GM21737 (cell line): ENCODE measurements at regions not wholly inside any gene's neighbourhood (a gene's known extent, or its start where the extent isn't known, plus 50 kb on each side); places are given as distances from the start of the nearest gene placed in this dataset.

Experiments used
- ATAC-seq: cut with Tn5 transposase; IDR thresholded peaks from one replicate; pipeline ENCODE4 v1.9.1; 2021; ENCODE audit warnings: mild to moderate bottlenecking, moderate library complexity; ENCODE audit not compliant: unreplicated experiment

GRCh38 chr12:116480210-116480810 lies 78.9 kb upstream of the MAP1LC3B2 start:
- ATAC-seq: no peak

GRCh38 chr12:116481726-116482125 lies 77.5 kb upstream of the MAP1LC3B2 start:
- no peak for ATAC-seq

GRCh38 chr12:116482179-116482578 lies 77.0 kb upstream of the MAP1LC3B2 start:
- ATAC-seq: no peak

GRCh38 chr12:116482859-116483258 lies 76.3 kb upstream of the MAP1LC3B2 start:
- no peak for ATAC-seq

GRCh38 chr12:116483959-116484750 lies 75.0 kb upstream of the MAP1LC3B2 start:
- no peak for ATAC-seq

GRCh38 chr12:116484807-116485206 lies 74.4 kb upstream of the MAP1LC3B2 start:
- ATAC-seq: no peak

GRCh38 chr12:116489116-116489515 lies 70.1 kb upstream of the MAP1LC3B2 start:
- ATAC-seq: no peak

- ATAC-seq: no peak
Observed at GRCh38 chr12:116490471-116490870, 68.7 kb upstream of the MAP1LC3B2 start.

GRCh38 chr12:116492703-116493324 lies 66.4 kb upstream of the MAP1LC3B2 start:
- no peak for ATAC-seq

GRCh38 chr12:116495260-116495659 lies 63.9 kb upstream of the MAP1LC3B2 start:
- no peak for ATAC-seq

GRCh38 chr12:116497051-116497591 lies 62.1 kb upstream of the MAP1LC3B2 start:
- ATAC-seq: no peak

- ATAC-seq: no peak
Observed at GRCh38 chr12:116498471-116498870, 60.7 kb upstream of the MAP1LC3B2 start.

GRCh38 chr12:116502141-116502725 lies 56.9 kb upstream of the MAP1LC3B2 start:
- no peak for ATAC-seq

- ATAC-seq: no peak
Observed at GRCh38 chr12:116502989-116503496, 56.1 kb upstream of the MAP1LC3B2 start.

- ATAC-seq: no peak
Observed at GRCh38 chr12:116504438-116504837, 54.7 kb upstream of the MAP1LC3B2 start.

- ATAC-seq: no peak
Observed at GRCh38 chr12:116506697-116507064, 52.5 kb upstream of the MAP1LC3B2 start.

- ATAC-seq: no peak
Observed at GRCh38 chr12:116508145-116509121, 50.7 kb upstream of the MAP1LC3B2 start.
